Body of pancreas (tissue), 4 donors: ENCODE measurements at regions not wholly inside any gene's neighbourhood (a gene's known extent, or its start where the extent isn't known, plus 50 kb on each side); places are given as distances from the start of the nearest gene placed in this dataset.

Experiments used
- CTCF ChIP-seq, 7 experiments: fragments of 450-650 bp in 4 of 7; fragments of 200-600 bp in 3 of 7; sonication (generic) in 3 of 7; IDR thresholded peaks; one replicate each; pipeline ENCODE4 v1.5.1; 2016 to 2019; ENCODE audit warnings: antibody characterized with exemption in 7 of 7
- POLR2A ChIP-seq, 3 donors: fragments of 450-650 bp; IDR thresholded peaks; one replicate each; pipeline ENCODE4 v1.6.1; 2016; ENCODE audit warnings: antibody characterized with exemption in 3 of 3, mild to moderate bottlenecking in 2 of 3

- no peak for TF ChIP-seq CTCF (IDR thresholded peaks at IDR 0.05)
- no peak for TF ChIP-seq POLR2A (IDR thresholded peaks at IDR 0.05)
Observed at GRCh38 chr1:38194472-38194871, 147.9 kb upstream of the POU3F1 start.
